HG03064 (cell line): ENCODE measurements at regions not wholly inside any gene's neighbourhood (a gene's known extent, or its start where the extent isn't known, plus 50 kb on each side); places are given as distances from the start of the nearest gene placed in this dataset.
"Not testable (repeated sequence)": the region's sequence is repeated elsewhere in the genome, so short reads cannot be mapped to it uniquely, and the experiment has no call there.

Source experiments
- ATAC-seq: cut with Tn5 transposase; IDR thresholded peaks from one replicate; pipeline ENCODE4 v1.9.1; 2021; ENCODE audit warnings: low read depth; ENCODE audit not compliant: unreplicated experiment

DNA sequence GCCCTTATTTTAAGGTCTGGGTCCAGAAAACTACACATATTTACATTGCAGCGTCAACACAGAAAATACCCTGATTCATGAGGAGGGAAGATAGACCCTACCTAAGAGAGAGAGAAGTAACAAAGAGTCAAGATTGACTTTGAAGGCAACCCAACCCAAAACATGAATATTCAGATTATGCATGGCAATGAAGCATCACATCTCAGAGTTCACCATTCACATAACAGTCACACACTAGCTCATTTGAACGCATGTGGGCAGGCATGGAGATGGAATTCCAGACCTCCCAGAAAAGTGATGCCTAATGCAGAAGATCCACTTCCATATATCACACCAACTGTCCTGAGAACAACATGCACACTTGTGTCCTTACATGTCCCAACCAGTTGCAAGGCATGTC, 190.1 kb upstream of the ITGA1 start:
- no peak for ATAC-seq

DNA sequence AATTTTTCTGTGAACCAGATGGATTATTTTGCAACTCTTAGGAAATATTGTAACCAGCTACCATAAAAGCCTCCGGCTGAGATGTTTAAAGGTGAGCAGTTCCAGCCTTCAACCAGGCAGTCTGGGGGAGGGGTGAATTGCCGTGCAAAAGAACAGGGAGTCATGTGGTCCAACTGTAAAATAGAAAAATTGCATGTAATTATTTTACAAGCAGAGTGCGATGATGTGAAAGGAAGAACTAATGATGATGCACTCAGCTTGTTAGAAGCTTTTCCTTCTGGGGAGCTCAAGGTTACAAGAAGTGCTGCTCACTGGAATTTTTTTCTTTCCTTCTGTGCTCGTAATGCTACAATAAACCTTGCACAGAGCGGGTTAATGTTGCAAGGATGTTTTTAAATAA, 188.7 kb upstream of the ITGA1 start:
- ATAC-seq: no peak

DNA sequence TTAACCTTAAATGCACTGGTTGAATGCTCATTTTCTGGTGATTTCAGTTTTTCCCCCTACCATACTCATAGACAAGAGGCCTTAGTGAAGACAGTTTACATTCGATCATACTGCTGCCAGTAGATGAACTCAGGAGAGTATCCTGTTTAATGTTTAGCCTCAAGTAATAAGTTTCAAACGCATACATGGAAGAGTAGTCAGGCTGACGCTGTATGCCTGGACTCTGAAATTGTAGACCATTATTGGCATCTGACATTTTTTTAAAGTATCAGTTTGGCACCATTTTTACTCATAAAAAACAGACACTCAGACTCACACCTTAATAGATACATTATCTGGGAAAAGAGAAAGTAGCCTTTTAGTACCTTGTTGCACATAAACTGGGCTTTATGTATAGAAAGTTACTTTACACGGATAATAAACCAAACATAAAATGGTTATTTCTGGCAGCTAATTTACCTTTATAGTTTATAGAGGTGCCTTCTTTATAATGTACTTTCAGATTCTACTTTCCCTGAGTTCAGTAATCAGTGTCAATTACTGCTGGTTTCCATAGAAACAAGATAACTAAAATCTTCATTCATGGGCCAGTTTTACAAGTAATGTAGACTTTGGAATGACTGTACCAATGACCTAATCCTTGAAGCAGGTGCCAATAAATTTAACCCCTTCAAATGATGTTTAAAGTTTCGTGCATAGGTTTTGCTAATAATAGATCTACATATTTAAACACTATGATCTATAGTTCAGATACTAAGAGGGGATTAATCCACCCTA, 183.8 kb upstream of the ITGA1 start:
- no peak for ATAC-seq

DNA sequence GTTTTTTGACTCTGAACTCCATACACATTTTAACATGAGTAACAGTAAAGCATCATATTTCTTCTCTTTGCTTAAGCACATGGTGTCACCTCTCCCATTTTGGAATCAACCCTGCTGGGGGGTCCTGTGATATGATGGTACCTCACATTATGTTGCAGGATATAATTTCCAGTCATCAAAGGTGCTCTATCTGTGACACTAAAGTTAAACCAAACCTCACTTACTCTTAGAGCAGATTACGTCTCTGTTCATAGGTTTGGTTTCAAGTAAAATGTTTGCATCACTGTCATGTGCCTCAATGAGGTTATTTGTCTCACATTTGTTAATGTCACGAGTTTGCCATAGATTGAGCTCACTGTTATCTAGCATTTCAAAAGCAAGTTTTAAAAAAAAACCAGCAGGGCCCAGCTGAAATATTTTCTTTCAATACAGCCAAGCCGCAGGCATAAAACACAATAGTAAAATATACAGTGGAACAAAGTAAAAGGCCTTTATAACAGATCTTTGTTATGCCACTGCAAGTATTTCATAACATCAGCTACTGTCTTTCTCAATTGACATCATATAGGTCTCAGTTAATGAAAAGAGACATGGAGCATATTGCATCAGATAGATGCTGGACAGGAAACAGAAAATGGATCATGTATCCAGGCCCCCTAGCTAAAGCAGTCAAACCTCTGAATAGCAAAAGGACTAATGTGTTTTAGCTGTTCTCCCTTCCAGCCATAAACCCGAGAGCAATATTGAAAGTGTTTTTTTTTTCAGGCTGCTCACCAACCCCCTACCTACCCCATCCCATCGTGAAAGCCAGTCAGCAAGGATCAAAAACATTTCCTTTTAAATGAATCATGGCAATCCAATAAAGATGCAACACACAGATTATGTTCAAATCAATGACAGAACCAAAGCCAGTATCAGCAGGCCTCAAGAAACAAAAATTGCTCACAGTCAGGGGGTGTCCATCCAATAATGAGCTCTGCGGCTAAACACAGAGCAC, 182.1 kb upstream of the ITGA1 start:
- no peak for ATAC-seq

DNA sequence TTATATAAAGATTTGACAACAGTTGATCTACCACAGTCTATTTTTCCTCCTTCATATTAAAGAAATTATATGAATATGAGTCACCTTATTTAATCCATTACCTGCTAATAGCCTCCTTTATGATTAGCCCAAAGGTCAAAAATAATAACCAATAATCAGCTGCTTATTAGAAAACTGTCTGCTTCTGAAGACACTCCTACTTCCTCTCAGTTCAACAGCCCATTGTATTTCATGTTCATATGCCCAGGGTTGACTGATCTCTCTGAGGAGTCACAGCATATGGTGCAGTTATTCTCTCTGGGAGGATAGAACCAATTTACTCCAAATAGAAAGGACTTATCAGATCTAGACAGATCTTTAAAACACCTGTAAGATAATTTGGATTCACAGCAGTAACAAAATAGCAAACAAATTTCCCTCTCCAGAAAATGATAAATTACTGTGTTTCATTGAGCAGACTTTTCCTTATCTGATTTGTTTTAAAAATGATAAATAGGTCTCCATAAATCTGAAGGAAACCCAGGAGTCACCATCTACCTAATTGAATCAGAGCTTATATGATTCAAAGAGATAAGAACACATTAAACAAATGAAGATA, 180.4 kb upstream of the ITGA1 start:
- no peak for ATAC-seq

DNA sequence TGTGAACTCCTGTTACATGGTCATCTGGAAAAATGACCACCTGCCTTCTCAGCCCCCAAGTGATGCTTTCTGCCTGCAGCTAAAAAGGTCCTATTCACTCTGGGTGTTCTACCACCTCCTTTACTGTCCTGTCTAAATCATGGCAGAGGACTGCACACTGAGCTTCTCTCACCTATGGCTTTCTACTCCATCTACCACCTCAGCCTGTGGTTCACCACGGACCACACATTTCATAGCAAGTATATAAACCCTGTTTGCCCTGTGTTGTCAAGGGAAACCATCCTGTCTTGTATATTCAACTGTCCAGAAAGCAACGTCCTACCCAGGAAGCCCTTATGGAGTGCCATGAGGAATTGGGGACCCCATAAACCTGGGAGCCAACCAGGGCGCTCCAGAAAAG, 167.4 kb upstream of the ITGA1 start:
- no peak for ATAC-seq

DNA sequence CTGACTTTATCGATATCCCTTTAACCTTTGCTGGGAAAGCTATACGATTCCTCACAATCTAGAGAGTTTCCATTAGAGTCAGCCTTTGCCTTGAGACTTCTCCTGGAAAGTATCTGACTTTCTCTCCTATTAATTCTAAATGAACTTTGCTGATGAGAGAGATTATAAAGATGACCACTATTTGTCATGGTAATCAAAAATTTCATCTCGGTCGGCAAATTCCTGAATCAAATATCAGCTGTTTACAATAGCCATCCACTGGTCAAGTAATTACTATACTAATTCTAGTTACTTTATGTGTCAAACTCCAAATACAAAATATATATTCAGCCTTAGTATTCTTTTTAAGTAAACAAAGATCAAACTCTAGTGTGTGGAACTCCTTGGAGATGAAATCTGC, 164.4 kb upstream of the ITGA1 start:
- no peak for ATAC-seq

DNA sequence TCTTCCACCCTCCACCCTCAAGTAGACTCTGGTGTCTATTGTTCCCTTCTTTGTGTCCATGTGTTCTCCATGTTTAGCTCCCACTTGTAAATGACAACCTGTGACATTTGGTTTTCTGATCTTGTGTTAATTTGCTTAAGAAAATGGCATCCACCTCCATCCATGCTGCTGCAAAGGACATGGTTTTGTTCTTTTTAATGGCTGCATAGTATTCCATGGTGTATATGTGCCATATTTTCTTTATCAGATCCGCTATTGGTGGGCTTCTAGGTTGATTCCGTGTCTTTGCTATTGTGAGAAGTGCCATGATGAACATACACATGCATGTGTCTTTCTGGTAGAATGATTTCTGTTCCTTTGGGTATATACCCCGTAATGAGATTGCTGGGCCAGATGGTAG, 163.4 kb upstream of the ITGA1 start:
- ATAC-seq: no peak

DNA sequence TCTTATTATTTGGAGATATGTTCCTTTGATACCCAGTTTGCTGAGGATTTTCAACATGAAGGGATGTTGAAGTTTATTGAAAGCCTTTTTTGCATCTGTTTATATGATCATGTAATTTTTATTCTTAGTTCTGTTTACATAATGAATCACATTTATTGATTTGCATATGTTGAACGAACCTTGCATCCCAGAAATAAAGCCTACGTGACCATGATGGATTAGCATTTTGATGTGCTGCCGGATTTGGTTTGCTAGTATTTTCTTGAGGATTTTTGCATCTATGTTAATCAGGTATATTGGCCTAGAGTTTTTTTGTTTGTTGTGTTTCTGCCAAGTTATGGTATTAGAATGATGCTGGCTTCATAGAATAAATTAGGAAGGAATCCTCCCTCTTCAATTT, 161.4 kb upstream of the ITGA1 start:
- no peak for ATAC-seq

DNA sequence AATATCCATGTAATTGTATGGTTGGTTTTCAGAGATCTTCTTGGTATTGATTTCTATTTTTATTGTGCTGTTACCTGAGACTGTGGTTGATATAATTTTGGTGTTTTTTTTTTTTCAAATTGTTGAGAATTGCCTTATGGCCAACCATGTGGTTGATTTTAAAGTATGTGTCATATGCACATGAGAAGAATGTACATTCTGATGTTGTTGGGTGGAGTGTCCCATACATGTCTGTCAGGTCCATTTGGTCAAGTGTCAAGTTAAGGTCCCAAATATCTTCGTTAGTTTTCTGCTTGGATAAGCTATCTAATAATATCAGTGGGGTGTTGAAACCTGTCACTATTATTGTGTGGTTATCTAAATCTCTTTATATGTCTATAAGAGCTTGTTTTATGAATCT, 160.0 kb upstream of the ITGA1 start:
- no peak for ATAC-seq

DNA sequence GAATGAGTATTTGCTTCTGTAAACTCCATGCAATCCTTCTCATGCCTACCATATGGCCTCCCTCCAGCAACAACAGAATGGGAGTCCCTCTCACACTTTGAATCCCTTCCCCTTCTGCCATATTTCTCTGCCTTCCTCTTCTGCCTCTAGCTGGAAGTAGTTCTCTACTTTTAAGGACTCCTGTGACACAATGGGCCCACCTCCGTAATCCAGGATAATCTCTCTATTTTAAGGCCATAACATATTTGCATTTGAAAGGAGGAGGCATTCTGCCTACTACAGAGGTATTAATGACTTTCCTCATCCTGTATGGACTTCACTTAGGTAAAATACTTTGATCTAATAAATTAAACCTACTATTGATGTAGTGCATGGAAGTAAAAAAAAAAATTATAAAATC, 155.4 kb upstream of the ITGA1 start:
- ATAC-seq: no peak

DNA sequence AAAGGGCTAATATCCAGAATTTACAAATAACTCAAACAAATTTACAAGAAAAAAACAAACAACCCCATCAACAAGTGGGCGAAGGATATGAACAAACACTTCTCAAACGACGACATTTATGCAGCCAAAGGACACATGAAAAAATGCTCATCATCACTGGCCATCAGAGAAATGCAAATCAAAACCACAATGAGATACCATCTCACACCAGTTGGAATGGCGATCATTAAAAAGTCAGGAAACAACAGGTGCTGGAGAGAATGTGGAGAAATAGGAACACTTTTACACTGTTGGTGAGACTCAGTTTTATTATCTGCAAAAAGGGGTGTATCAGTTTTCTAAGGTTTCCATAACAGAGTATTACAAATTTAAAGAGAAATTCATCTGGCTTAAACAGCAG, 153.5 kb upstream of the ITGA1 start:
- ATAC-seq: not testable (repeated sequence)

DNA sequence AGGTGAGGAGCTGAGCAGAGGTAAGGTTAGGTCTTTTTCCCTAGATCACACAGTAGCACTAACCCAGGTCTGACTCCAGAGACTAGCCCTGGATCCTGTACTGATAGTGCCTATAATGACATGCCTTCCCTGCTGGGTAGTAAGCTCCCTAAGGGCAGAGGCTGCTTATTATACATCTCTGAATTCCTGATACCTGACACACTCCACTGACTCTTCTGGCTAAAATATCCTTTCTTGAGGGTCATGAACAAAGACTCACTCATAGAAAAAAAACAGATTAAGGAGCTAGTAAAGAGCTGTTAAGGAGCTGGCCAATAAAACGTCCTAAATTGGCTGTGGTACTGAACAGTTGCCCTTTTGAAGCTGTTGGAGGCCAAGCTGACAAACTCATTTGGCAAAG, 149.0 kb upstream of the ITGA1 start:
- no peak for ATAC-seq

DNA sequence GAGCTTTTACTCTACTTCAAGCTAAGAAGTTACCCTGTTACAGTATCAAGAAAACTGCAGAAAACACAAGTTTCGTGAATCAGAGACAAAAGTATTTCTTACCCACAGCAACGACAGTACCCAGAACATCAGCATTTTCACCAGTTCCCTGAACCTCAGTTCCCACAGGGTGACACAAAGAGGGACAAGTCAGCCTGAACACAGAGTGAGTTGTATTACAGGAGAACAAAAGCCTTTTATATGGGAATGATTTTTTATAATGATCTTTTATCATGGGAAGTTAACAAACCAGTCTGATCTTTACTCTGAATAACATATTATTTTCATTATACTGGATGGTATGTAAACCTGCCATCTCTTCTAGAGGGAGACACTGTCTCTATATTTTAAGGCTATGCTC, 139.0 kb upstream of the ITGA1 start:
- no peak for ATAC-seq

DNA sequence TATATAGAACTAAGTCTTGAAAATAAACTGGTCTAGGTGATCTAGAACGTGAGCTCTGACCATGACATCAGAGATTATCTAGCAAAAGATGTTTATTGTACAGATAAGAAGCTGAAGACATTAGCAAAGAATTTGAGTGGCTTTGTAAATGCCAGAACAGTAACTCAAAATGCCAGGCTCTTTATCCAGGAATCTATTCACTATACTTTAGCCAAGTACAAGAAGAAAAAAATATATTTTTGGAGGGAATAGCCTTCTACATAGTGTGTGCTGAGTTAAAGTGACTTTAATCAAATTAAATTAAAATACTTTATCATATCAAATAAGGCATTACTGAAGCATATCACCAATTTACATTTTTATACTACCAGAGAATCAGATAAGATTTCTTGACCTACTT, 132.6 kb upstream of the ITGA1 start:
- ATAC-seq: no peak

DNA sequence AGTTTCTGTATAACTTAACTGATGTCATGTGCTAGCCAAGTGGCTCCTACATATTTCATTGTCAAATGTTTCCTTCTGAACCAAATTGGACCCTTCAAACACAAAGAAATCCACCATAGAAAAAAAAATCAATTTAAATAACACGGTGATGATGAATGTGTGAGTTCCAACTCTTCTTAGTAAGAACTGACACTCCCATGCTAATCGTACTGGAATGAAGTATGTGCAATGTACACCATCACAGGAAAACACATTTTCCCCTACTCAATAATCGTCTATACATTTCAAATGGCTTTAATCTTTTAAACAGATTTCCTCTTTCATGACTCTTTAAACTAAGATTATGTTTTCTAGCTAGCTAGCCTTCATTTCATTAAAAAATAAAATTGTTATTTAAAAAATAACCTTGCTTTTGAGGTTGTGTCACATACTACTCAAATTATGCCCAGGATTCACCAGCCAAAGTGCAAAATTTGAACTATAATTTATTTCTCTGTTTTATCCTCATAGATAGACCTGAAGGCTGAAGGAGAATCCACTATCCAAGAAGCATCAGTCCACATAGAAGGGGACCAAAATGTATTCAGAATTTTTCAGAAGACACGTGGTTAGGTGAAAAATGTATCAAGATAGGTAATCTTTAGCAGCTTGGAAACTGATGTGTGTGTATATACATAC, 131.0 kb upstream of the ITGA1 start:
- ATAC-seq: no peak

DNA sequence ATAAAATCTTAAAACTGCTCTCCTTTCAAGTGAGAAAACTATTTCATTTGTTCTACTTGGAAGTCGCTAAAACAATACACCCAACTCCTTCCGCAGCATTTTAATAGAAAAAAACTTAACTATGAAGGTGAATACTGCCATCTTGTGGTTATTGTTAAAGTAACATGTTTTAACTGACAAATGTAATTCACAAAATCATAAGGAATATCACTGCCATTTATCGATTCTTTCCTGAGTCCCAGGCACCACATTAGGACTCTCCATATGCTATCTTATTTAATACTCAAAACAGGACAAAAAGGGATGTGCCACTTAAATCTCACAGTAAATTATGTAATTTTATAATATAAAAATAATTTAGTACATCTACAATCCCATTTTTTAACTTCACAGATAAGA, 130.5 kb upstream of the ITGA1 start:
- no peak for ATAC-seq

DNA sequence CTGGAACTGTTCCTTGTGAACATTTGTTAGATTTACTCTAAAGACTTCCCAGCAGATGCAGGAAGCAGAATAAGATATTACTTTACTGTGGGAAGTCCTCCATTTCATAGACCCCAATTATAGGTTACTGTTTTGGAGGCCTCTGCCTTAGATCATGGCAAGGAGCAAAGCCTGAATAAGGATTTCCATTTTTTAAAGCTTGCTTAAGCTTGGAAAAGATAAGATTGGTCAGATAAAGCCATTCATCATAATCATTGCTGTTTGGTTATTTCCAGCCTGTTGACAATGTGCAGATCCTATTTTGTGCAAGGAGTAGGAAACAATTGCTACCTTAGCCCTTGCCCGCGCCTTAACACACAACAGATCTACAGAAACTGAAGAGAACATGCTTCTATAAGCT, 129.5 kb upstream of the ITGA1 start:
- ATAC-seq: no peak

DNA sequence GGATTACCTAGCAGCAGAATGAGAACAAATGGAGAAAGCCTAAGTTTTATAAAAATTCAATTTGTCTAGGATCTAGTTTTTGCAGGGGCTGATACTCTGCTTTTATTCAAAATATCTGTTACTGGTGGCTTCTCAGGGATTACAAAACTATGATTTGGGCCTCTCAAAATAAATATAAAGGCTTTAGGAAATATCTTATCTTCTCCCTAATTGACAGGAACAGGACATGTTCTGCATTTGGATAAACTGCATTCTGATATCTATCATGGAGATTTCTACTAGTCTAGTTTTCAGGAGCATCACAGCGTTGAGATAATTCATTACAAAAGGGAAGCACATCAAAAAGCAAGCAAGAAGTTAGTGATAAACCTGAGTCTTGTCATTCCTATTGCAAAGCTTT, 127.1 kb upstream of the ITGA1 start:
- ATAC-seq: no peak

DNA sequence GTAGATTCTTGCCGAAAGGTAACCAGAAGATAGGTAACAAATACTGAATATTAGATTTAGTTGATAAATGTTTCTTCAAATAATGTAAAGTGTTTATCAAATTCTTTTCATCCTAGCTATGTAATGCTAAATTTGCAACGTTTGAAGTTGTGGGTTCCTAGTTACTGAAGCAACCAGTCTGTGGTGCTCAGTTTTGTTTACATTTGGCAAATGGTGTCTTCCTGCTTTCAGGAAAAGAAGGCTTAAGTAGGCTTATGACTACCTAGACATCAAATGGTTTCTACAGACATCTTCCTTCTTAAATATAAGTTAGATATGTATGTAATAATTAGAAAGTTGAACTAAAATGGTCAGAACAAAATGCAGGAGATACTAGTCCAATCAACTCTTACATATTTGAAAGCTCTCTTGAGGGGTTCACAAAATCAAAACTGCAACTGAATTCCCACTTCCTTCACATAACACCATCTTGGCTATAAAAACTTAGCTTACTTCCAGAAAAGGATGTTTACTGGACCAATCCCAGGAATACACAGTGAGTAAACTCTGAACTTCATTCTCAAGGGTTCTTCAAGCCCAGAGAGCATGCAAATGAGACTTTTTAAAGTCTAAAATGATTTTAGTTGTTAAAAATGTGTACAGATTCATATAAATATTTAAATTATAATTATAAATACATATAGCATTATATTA, 125.7 kb upstream of the ITGA1 start:
- no peak for ATAC-seq
